ENCODE measurements at regions not wholly inside any gene's neighbourhood (a gene's known extent, or its start where the extent isn't known, plus 50 kb on each side); places are given as distances from the start of the nearest gene placed in this dataset.

DNA sequence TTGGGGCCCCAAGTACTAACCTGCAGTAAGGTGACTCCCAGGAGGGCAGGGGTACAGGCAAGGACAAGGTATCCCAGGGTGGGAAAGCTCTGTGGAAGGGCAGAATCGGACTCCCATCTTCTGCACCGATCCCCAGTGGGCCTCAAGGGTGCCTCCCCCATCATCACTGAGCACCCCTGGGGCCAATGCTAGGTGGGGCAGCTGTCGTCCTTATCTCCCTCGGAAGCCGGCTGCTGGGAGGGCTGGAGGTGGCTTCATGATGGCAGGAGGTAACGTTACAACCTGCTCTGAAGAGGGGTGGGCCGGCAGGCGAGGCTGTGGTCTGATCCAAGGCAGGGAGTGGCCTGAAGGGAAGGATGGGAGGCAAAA lies 87.6 kb upstream of the LINC01488 start:
- peaks cover 2% of the 10 kb centered on the region for H3K27me3 Mint-ChIP-seq (ENCODE audit: insufficient read depth, low read depth)
- no peaks in the 10 kb centered on the region for H4K20me1 ChIP-seq (ENCODE audit: low read depth)
- H3K27ac ChIP-seq: no peak overlapping the region
- peaks cover 5% of the 10 kb centered on the region for H3K4me1 ChIP-seq
- H2AFZ ChIP-seq (replicated peaks): no peak overlapping the region
- peak overlapping the region; percentile 83 for H3K27ac Mint-ChIP-seq
- no peak overlapping the region for H3K4me2 ChIP-seq
- no peaks in the 10 kb centered on the region for H3K9me3 ChIP-seq (ENCODE audit: low read depth)
- H3K79me2 ChIP-seq (ENCODE audit: low read depth): no peaks in the 10 kb centered on the region
- TF ChIP-seq EZH2 (IDR thresholded peaks at IDR 0.05): no peak
- TF ChIP-seq CTCF (IDR thresholded peaks at IDR 0.05): no peak
- no peak for TF ChIP-seq EZH2phosphoT487 (IDR thresholded peaks at IDR 0.05)
- no peaks in the 10 kb centered on the region for H3K36me3 Mint-ChIP-seq
- peaks cover 31% of the 10 kb centered on the region for H3K9me3 Mint-ChIP-seq
- no peak overlapping the region for H3K4me3 ChIP-seq
- no peak for DNase-seq (ENCODE audit: low spot score)
- no peak overlapping the region for H3K4me3 Mint-ChIP-seq
- H3K4me1 Mint-ChIP-seq: peaks cover 34% of the 10 kb centered on the region
- no peaks in the 10 kb centered on the region for H3F3A ChIP-seq (ENCODE audit: low read depth)
- no peaks in the 10 kb centered on the region for H3K27me3 ChIP-seq
- H3K36me3 ChIP-seq: no peaks in the 10 kb centered on the region
- no peak overlapping the region for H3K9ac ChIP-seq

- H3K4me3 Mint-ChIP-seq: no peak overlapping the region
- no peaks in the 10 kb centered on the region for H3K9me3 ChIP-seq (ENCODE audit: low read depth)
- H2AFZ ChIP-seq (replicated peaks): peak overlapping the region; percentile 50
- H3F3A ChIP-seq (ENCODE audit: low read depth): no peaks in the 10 kb centered on the region
- no peak for DNase-seq (ENCODE audit: low spot score)
- TF ChIP-seq EZH2phosphoT487 (IDR thresholded peaks at IDR 0.05) (no peak), EZH2 (IDR thresholded peaks at IDR 0.05) (no peak), CTCF (IDR thresholded peaks at IDR 0.05) (no peak)
- H3K79me2 ChIP-seq (ENCODE audit: low read depth): no peaks in the 10 kb centered on the region
- peaks cover 5% of the 10 kb centered on the region for H3K27me3 Mint-ChIP-seq (ENCODE audit: insufficient read depth, low read depth)
- H3K9me3 Mint-ChIP-seq: peaks cover 27% of the 10 kb centered on the region
- peak overlapping the region; percentile 88 for H3K27ac Mint-ChIP-seq
- no peak overlapping the region for H3K9ac ChIP-seq
- no peak overlapping the region for H3K4me2 ChIP-seq
- H3K27me3 ChIP-seq: no peaks in the 10 kb centered on the region
- H3K27ac ChIP-seq: no peak overlapping the region
- peaks cover 39% of the 10 kb centered on the region for H3K4me1 Mint-ChIP-seq
- H3K4me1 ChIP-seq: peaks cover 5% of the 10 kb centered on the region
- no peaks in the 10 kb centered on the region for H3K36me3 ChIP-seq
- H3K4me3 ChIP-seq: no peak overlapping the region
- no peaks in the 10 kb centered on the region for H3K36me3 Mint-ChIP-seq
- no peaks in the 10 kb centered on the region for H4K20me1 ChIP-seq (ENCODE audit: low read depth)
Observed at GRCh38 chr11:69394234-69394868, 87.1 kb upstream of the LINC01488 start.

DNA sequence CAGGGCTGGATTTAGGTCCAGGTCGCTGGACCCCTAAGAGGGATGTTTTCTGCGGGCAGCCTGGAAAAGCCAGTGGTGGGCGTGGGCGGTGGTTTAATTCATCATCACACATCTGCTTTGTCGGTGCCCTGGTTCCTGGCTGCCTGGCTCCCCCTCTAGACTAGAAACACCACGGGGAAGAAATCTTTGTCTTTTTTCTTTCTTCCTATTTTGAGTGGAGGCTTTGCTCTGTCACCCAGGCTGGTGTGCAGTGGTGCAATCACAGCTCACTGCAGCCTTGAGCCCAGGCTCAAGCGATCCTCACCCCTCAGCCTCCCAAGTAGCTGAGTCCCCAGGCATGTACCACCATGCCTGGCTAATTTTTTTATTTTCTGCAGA lies 86.6 kb upstream of the LINC01488 start:
- TF ChIP-seq EZH2phosphoT487 (IDR thresholded peaks at IDR 0.05): no peak
- TF ChIP-seq EZH2 (IDR thresholded peaks at IDR 0.05): no peak
- no peak for TF ChIP-seq CTCF (IDR thresholded peaks at IDR 0.05)
- Histone ChIP-seq H3K36me3 (no peaks in the 10 kb centered on the region), H3K9me3 (ENCODE audit: low read depth) (no peaks in the 10 kb centered on the region), H3K4me2 (no peak overlapping the region), H3K9ac (no peak overlapping the region), H3K27me3 (no peaks in the 10 kb centered on the region), H4K20me1 (ENCODE audit: low read depth) (no peaks in the 10 kb centered on the region), H3K79me2 (ENCODE audit: low read depth) (no peaks in the 10 kb centered on the region), H3K4me3 (no peak overlapping the region), H3K4me1 (peaks cover 5% of the 10 kb centered on the region), H3F3A (ENCODE audit: low read depth) (no peaks in the 10 kb centered on the region), H2AFZ (replicated peaks) (peak overlapping the region; percentile 50), H3K27ac (no peak overlapping the region)
- Mint-ChIP-seq H3K4me1 (peaks cover 44% of the 10 kb centered on the region), H3K4me3 (no peak overlapping the region), H3K9me3 (peaks cover 22% of the 10 kb centered on the region), H3K36me3 (no peaks in the 10 kb centered on the region), H3K27ac (peak overlapping the region; percentile 88), H3K27me3 (ENCODE audit: insufficient read depth, low read depth) (peaks cover 8% of the 10 kb centered on the region)
- DNase-seq (ENCODE audit: low spot score): no peak
